ENCODE measurements at regions not wholly inside any gene's neighbourhood (a gene's known extent, or its start where the extent isn't known, plus 50 kb on each side); places are given as distances from the start of the nearest gene placed in this dataset.

- WGBS (ENCODE audit: low lambda C conversion rate) = 88% methylated on average over 1 of the region's 1 CpG
- no peak overlapping the region for H2AFZ ChIP-seq (ENCODE audit: low read depth)
- no peaks in the 10 kb centered on the region; a peak in 1 of 4 replicates for H3K4me1 ChIP-seq (ENCODE audit: control insufficient read depth in 1 of 2, insufficient read depth in 2 of 2, low read depth in 1 of 2, low read length in 1 of 2)
- H3K27ac ChIP-seq (ENCODE audit: low read depth in 2 of 2, low read length in 1 of 2) = no peak overlapping the region
- no peak for DNase-seq
- no peak overlapping the region for H3K9ac ChIP-seq
- ChIA-PET POLR2A (no interaction called here), CTCF (interaction anchor here (0.9 kb wide), 1 partner anchor 444 kb away, joined by 4 read pairs; no protein-coding TSS in a partner anchor)
- no peaks in the 10 kb centered on the region for H4K20me1 ChIP-seq (ENCODE audit: insufficient read depth)
- no peaks in the 10 kb centered on the region for H3K79me2 ChIP-seq (ENCODE audit: insufficient read depth)
- H3K9me3 ChIP-seq = no peaks in the 10 kb centered on the region
- H3K9me2 ChIP-seq = no peaks in the 10 kb centered on the region
- no peak overlapping the region for H3K4me2 ChIP-seq
- no peak overlapping the region for H3K4me3 ChIP-seq (ENCODE audit: low read depth in 2 of 2, low read length in 1 of 2)
- H3K27me3 ChIP-seq (ENCODE audit: insufficient read depth) = no peaks in the 10 kb centered on the region
- no peaks in the 10 kb centered on the region for H3F3A ChIP-seq (replicated peaks; ENCODE audit: insufficient read depth)
- TF ChIP-seq, protein P1, sequence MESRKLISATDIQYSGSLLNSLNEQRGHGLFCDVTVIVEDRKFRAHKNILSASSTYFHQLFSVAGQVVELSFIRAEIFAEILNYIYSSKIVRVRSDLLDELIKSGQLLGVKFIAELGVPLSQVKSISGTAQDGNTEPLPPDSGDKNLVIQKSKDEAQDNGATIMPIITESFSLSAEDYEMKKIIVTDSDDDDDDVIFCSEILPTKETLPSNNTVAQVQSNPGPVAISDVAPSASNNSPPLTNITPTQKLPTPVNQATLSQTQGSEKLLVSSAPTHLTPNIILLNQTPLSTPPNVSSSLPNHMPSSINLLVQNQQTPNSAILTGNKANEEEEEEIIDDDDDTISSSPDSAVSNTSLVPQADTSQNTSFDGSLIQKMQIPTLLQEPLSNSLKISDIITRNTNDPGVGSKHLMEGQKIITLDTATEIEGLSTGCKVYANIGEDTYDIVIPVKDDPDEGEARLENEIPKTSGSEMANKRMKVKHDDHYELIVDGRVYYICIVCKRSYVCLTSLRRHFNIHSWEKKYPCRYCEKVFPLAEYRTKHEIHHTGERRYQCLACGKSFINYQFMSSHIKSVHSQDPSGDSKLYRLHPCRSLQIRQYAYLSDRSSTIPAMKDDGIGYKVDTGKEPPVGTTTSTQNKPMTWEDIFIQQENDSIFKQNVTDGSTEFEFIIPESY (IDR thresholded peaks at IDR 0.05; ENCODE audit: borderline replicate concordance, low read depth) = no peak
- no peak for TF ChIP-seq EZH2phosphoT487 (IDR thresholded peaks at IDR 0.05; ENCODE audit: borderline replicate concordance, low read depth)
- TF ChIP-seq RAD21 (IDR thresholded peaks at IDR 0.05; ENCODE audit: low read length) = no peak
- no peak for TF ChIP-seq TCF12 (IDR thresholded peaks at IDR 0.05)
- no peak for TF ChIP-seq REST (IDR thresholded peaks at IDR 0.05; ENCODE audit: low read depth, low read length)
- no peak for TF ChIP-seq CTCF (IDR thresholded peaks at IDR 0.05)
- no peak for TF ChIP-seq EP300 (IDR thresholded peaks at IDR 0.05; ENCODE audit: borderline replicate concordance in 1 of 2, low read depth in 1 of 2, low read length in 1 of 2)
- no peak for TF ChIP-seq NFIC (IDR thresholded peaks at IDR 0.05; ENCODE audit: borderline replicate concordance)
- TF ChIP-seq PBX3 (IDR thresholded peaks at IDR 0.05) = no peak
- H3K36me3 ChIP-seq (replicated peaks in 1 of 2; ENCODE audit: control insufficient read depth in 1 of 2, insufficient read depth in 2 of 2, low read length in 1 of 2) = no peaks in the 10 kb centered on the region
Measured at GRCh38 chr3:27578032-27578431, 93.8 kb upstream of the SLC4A7 start.
